A549 (cell line): ENCODE measurements at regions not wholly inside any gene's neighbourhood (a gene's known extent, or its start where the extent isn't known, plus 50 kb on each side); places are given as distances from the start of the nearest gene placed in this dataset.

Experiments used
- ATAC-seq, 2 experiments: fragments of 200-7000 bp in 1 of 2; fragments of >200 bp in 1 of 2; cut with Nextera tagmentation in 1 of 2; cut with Tn5 transposase in 1 of 2; 3 replicates each; pipeline versions ENCODE4 v1.8.0 to v1.9.1; 2018 to 2020; ENCODE audit warnings: mild to moderate bottlenecking in 1 of 2, moderate library complexity in 1 of 2
- CTCF ChIA-PET: fragments of 300-600 bp; sonication (Branson Sonifier 250); formaldehyde crosslinking; extraction: SDS; loops from one replicate; lab custom pipeline; 2021; ENCODE audit warnings: antibody characterized with exemption, inconsistent platforms; lab: Yijun Ruan, JAX
- POLR2A ChIA-PET: fragments of 350-600 bp; formaldehyde crosslinking; extraction: SDS; loops from one replicate; lab custom pipeline; 2021; ENCODE audit warnings: antibody characterized with exemption, inconsistent platforms; lab: Yijun Ruan, JAX
- DNase-seq, 2 experiments: peaks; one replicate each; pipeline versions ENCODE4 v3.0.0 to v3.0.0-alpha.2; 2011 to 2016; ENCODE audit warnings: low read depth in 1 of 2, low spot score in 1 of 2
- FAIRE-seq: peaks from 2 replicates; lab custom pipeline; 2011; peaks lifted over from hg19 to GRCh38; lab: Jason Lieb, UNC
- H3K27ac ChIP-seq, 2 experiments: fragments of >200 bp; sonication (Bioruptor Twin); formaldehyde crosslinking; 3 replicates each; pipeline ENCODE4 v1.5.1; 2016 to 2017
- H3K4me1 ChIP-seq: fragments of >200 bp; sonication (Bioruptor Twin); formaldehyde crosslinking; 3 replicates; pipeline ENCODE4 v1.6.1; 2016
- H3K4me2 ChIP-seq: fragments of >200 bp; sonication (Bioruptor Twin); formaldehyde crosslinking; 3 replicates; pipeline ENCODE4 v1.6.1; 2016
- H3K4me3 ChIP-seq: fragments of >200 bp; sonication (Bioruptor Twin); formaldehyde crosslinking; 3 replicates; pipeline ENCODE4 v1.5.1; 2016
- H3K9me3 ChIP-seq: fragments of >200 bp; sonication (Bioruptor Twin); formaldehyde crosslinking; 3 replicates; pipeline ENCODE4 v1.6.1; 2016
- CEBPB ChIP-seq, 2 experiments: fragments of >200 bp in 1 of 2; sonication (Bioruptor Twin) in 1 of 2; formaldehyde crosslinking in 1 of 2; IDR thresholded peaks; 2 replicates each; pipeline ENCODE4 v1.6.1; 2012 to 2016
- CHD4 ChIP-seq: fragments of 200-600 bp; sonication (generic); IDR thresholded peaks from 2 replicates; pipeline ENCODE4 v1.6.1; 2016; ENCODE audit warnings: antibody characterized with exemption, mild to moderate bottlenecking, borderline replicate concordance
- EP300 ChIP-seq, 2 experiments: fragments of >200 bp; sonication (Bioruptor Twin); formaldehyde crosslinking; IDR thresholded peaks; 2 replicates in 1 of 2; 3 replicates in 1 of 2; pipeline ENCODE4 v1.6.1; 2016 to 2017
- GATA3 ChIP-seq: IDR thresholded peaks from 2 replicates; pipeline ENCODE4 v1.6.1; 2012; ENCODE audit warnings: borderline replicate concordance
- JUNB ChIP-seq: fragments of >200 bp; sonication (Bioruptor Twin); formaldehyde crosslinking; IDR thresholded peaks from 2 replicates; pipeline ENCODE4 v1.6.1; 2016
- KDM1A ChIP-seq: fragments of 200-600 bp; sonication (generic); IDR thresholded peaks from 2 replicates; pipeline ENCODE4 v1.6.1; 2016; ENCODE audit warnings: low read depth, mild to moderate bottlenecking
- KDM5A ChIP-seq: fragments of 200-600 bp; sonication (generic); IDR thresholded peaks from 2 replicates; pipeline ENCODE4 v1.6.1; 2016; ENCODE audit warnings: antibody characterized with exemption, mild to moderate bottlenecking
- MAFK ChIP-seq: fragments of 450-650 bp; IDR thresholded peaks from 2 replicates; pipeline ENCODE4 v1.6.1; 2014; ENCODE audit not compliant: partially characterized antibody
- NPAS2 ChIP-seq: fragments of 250-450 bp; sonication (Bioruptor Pico); IDR thresholded peaks from 2 replicates; pipeline ENCODE4 v1.8.0; 2022; ENCODE audit warnings: mild to moderate bottlenecking, moderate library complexity, borderline replicate concordance
- PHF8 ChIP-seq: fragments of 200-600 bp; sonication (generic); IDR thresholded peaks from 2 replicates; pipeline ENCODE4 v1.6.1; 2016; ENCODE audit warnings: low read depth, mild to moderate bottlenecking, antibody characterized with exemption, moderate library complexity, borderline replicate concordance
- POLR2AphosphoS2 ChIP-seq: conservative IDR thresholded peaks from 2 replicates; pipeline ENCODE4 v1.6.1; 2012; ENCODE audit warnings: low read length, improper control_type of control experiment, inconsistent platforms
- RAD21 ChIP-seq, 2 experiments: fragments of >200 bp in 1 of 2; sonication (Bioruptor Twin) in 1 of 2; formaldehyde crosslinking in 1 of 2; IDR thresholded peaks in 1 of 2; conservative IDR thresholded peaks in 1 of 2; 2 replicates in 1 of 2; 3 replicates in 1 of 2; pipeline ENCODE4 v1.6.1; 2012 to 2018; ENCODE audit warnings: inconsistent platforms in 1 of 2
- RARB ChIP-seq: fragments of 250-450 bp; sonication (Bioruptor Pico); IDR thresholded peaks from 2 replicates; pipeline ENCODE4 v1.8.0; 2021; ENCODE audit warnings: mild to moderate bottlenecking, moderate library complexity
- TP53 ChIP-seq: fragments of 250-450 bp; sonication (Bioruptor Pico); IDR thresholded peaks from 2 replicates; pipeline ENCODE4 v1.5.0; 2021; ENCODE audit warnings: mild to moderate bottlenecking, moderate library complexity
- ZNF302 ChIP-seq: fragments of 250-450 bp; sonication (Bioruptor Pico); IDR thresholded peaks from 2 replicates; pipeline ENCODE4 v1.9.0; 2021; ENCODE audit warnings: inconsistent platforms, mild to moderate bottlenecking, moderate library complexity
- ZSCAN20 ChIP-seq: fragments of 250-450 bp; sonication (Bioruptor Pico); IDR thresholded peaks from 2 replicates; pipeline ENCODE4 v1.8.0; 2022; ENCODE audit warnings: mild to moderate bottlenecking, moderate library complexity
- WGBS: methylation state at CpG from one replicate; pipeline ENCODE4 v1.1.6; 2017; ENCODE audit errors: missing lambda C conversion rate; 5-methylcytosine and 5-hydroxymethylcytosine counted together
- TF ChIP-seq, protein P1 (sequence below): fragments of 200-600 bp; sonication (generic); IDR thresholded peaks from 2 replicates; pipeline ENCODE4 v1.6.1; 2016; ENCODE audit warnings: antibody characterized with exemption, mild to moderate bottlenecking, moderate library complexity
- TF ChIP-seq, protein P2 (sequence below): IDR thresholded peaks from 2 replicates; pipeline ENCODE4 v1.6.1; 2012
- TF ChIP-seq, protein P3 (sequence below): fragments of 450-650 bp; IDR thresholded peaks from 2 replicates; pipeline ENCODE4 v1.6.1; 2014; ENCODE audit warnings: antibody characterized with exemption
- TF ChIP-seq, protein P4 (sequence below): fragments of 150-350 bp; IDR thresholded peaks from 2 replicates; pipeline ENCODE4 v1.6.1; 2014; ENCODE audit warnings: low read depth, mild to moderate bottlenecking, low read length
- TF ChIP-seq, protein P5 (sequence below): fragments of >200 bp; sonication (Bioruptor Twin); formaldehyde crosslinking; IDR thresholded peaks from 2 replicates; pipeline ENCODE4 v1.6.1; 2016

DNA sequence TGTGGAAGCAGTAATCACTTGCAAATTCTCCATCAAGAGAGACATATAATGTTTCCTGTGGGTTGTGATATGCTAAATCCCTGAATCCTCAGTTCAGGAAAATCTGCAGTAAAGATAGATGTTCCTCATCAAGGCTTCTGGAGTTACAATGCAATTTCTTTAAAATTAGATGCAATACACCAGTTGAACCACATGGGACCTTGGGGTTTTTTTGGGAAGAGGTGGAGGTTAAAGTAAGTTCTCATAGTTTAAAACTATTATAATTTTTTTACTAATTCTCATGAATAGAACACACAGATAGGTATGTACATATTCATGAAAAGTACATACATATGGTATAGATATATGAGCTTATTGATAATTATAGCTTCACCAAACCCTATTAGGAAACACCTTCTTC lies 496.2 kb downstream of the SATB2 start:
- Histone ChIP-seq H3K27ac (no peak overlapping the region), H3K9me3 (no peaks in the 10 kb centered on the region), H3K4me3 (no peak overlapping the region), H3K4me1 (no peaks in the 10 kb centered on the region), H3K4me2 (no peak overlapping the region)
- CTCF ChIA-PET: interaction anchor here (0.6 kb wide), 2 partner anchors 38 to 132 kb away, joined by 3 read pairs; no protein-coding TSS in a partner anchor
- ATAC-seq (no peak), FAIRE-seq (no peak), DNase-seq (peak in 1 of 2 experiments; percentile 1)
- POLR2A ChIA-PET: no interaction called here
- TF ChIP-seq MAFK: no peak
- TF ChIP-seq, protein P1, sequence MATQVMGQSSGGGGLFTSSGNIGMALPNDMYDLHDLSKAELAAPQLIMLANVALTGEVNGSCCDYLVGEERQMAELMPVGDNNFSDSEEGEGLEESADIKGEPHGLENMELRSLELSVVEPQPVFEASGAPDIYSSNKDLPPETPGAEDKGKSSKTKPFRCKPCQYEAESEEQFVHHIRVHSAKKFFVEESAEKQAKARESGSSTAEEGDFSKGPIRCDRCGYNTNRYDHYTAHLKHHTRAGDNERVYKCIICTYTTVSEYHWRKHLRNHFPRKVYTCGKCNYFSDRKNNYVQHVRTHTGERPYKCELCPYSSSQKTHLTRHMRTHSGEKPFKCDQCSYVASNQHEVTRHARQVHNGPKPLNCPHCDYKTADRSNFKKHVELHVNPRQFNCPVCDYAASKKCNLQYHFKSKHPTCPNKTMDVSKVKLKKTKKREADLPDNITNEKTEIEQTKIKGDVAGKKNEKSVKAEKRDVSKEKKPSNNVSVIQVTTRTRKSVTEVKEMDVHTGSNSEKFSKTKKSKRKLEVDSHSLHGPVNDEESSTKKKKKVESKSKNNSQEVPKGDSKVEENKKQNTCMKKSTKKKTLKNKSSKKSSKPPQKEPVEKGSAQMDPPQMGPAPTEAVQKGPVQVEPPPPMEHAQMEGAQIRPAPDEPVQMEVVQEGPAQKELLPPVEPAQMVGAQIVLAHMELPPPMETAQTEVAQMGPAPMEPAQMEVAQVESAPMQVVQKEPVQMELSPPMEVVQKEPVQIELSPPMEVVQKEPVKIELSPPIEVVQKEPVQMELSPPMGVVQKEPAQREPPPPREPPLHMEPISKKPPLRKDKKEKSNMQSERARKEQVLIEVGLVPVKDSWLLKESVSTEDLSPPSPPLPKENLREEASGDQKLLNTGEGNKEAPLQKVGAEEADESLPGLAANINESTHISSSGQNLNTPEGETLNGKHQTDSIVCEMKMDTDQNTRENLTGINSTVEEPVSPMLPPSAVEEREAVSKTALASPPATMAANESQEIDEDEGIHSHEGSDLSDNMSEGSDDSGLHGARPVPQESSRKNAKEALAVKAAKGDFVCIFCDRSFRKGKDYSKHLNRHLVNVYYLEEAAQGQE: no peak

DNA sequence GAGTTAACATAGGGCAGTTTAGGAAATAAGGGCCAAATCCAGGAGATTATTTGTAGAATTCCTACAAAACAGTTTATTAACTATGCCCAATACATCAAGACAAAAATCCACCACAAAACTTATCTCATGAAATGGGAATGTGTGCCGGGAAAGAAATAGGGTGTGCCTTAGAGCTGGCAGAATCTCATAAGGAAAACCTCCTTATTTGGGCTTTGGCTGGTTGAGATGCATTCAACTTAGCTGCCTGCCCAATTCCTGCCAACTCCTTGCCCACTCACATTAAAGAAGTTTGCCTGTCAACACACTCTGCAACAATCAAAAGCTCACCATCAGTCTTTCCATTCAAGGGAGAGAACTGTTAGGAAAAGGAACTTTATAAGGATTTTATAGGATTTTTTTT lies 500.6 kb downstream of the SATB2 start:
- POLR2A ChIA-PET: no interaction called here
- WGBS: 5% methylated on average over 1 of the region's 1 CpG
- no peak overlapping the region for H3K27ac ChIP-seq
- no peak overlapping the region for H3K4me3 ChIP-seq
- H3K4me2 ChIP-seq: no peak overlapping the region
- CTCF ChIA-PET: no interaction called here
- ATAC-seq (no peak), DNase-seq (no peak), FAIRE-seq (no peak)
- no peaks in the 10 kb centered on the region for H3K9me3 ChIP-seq
- H3K4me1 ChIP-seq: no peaks in the 10 kb centered on the region
- TF ChIP-seq CHD4 (no peak), CEBPB (IDR thresholded peaks at IDR 0.05) (no peak), TP53 (no peak), ZSCAN20 (CRISPR knock-in tag) (no peak), GATA3 (no peak), RARB (CRISPR knock-in tag) (no peak), JUNB (no peak), POLR2AphosphoS2 (no peak), EP300 (IDR thresholded peaks at IDR 0.05) (no peak), KDM5A (no peak), PHF8 (no peak), ZNF302 (no peak), KDM1A (no peak), MAFK (no peak), RAD21 (conservative IDR thresholded peaks at IDR 0.05 in 1 of 2, IDR thresholded peaks at IDR 0.05 in 1 of 2) (no peak), NPAS2 (CRISPR knock-in tag) (no peak)
- TF ChIP-seq, protein P2, sequence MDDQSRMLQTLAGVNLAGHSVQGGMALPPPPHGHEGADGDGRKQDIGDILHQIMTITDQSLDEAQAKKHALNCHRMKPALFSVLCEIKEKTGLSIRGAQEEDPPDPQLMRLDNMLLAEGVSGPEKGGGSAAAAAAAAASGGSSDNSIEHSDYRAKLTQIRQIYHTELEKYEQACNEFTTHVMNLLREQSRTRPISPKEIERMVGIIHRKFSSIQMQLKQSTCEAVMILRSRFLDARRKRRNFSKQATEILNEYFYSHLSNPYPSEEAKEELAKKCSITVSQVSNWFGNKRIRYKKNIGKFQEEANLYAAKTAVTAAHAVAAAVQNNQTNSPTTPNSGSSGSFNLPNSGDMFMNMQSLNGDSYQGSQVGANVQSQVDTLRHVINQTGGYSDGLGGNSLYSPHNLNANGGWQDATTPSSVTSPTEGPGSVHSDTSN: no peak
- TF ChIP-seq, protein P3, sequence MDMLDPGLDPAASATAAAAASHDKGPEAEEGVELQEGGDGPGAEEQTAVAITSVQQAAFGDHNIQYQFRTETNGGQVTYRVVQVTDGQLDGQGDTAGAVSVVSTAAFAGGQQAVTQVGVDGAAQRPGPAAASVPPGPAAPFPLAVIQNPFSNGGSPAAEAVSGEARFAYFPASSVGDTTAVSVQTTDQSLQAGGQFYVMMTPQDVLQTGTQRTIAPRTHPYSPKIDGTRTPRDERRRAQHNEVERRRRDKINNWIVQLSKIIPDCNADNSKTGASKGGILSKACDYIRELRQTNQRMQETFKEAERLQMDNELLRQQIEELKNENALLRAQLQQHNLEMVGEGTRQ: no peak
- TF ChIP-seq, protein P4, sequence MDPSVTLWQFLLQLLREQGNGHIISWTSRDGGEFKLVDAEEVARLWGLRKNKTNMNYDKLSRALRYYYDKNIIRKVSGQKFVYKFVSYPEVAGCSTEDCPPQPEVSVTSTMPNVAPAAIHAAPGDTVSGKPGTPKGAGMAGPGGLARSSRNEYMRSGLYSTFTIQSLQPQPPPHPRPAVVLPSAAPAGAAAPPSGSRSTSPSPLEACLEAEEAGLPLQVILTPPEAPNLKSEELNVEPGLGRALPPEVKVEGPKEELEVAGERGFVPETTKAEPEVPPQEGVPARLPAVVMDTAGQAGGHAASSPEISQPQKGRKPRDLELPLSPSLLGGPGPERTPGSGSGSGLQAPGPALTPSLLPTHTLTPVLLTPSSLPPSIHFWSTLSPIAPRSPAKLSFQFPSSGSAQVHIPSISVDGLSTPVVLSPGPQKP: no peak
- TF ChIP-seq, protein P5, sequence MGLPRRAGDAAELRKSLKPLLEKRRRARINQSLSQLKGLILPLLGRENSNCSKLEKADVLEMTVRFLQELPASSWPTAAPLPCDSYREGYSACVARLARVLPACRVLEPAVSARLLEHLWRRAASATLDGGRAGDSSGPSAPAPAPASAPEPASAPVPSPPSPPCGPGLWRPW: no peak
